SU-DHL-6 (cell line): ENCODE measurements at regions not wholly inside any gene's neighbourhood (a gene's known extent, or its start where the extent isn't known, plus 50 kb on each side); places are given as distances from the start of the nearest gene placed in this dataset.
A peak's percentile ranks its signal among the peaks of the same experiment; 100 is the strongest.

Experiments
- H2AFZ ChIP-seq: fragments of 200-600 bp; sonication (generic); 2 replicates; pipeline ENCODE4 v1.6.1; 2014; ENCODE audit warnings: low read depth, mild to moderate bottlenecking, moderate library complexity, mixed read lengths, antibody characterized with exemption, low read length; ENCODE audit not compliant: severe bottlenecking
- H3F3A ChIP-seq: fragments of 200-600 bp; shearing (Covaris generic); 2 replicates; pipeline ENCODE4 v1.6.0; 2016; ENCODE audit warnings: antibody characterized with exemption, mild to moderate bottlenecking; ENCODE audit not compliant: insufficient read depth
- H3K27ac ChIP-seq: fragments of 200-600 bp; sonication (generic); 2 replicates; pipeline ENCODE4 v1.5.1; 2016; ENCODE audit warnings: low read depth, mild to moderate bottlenecking, low read length, moderate library complexity, mixed read lengths
- H3K27me3 ChIP-seq: fragments of 200-600 bp; sonication (generic), shearing (Covaris generic); 2 replicates; pipeline ENCODE4 v1.6.0; 2014; ENCODE audit warnings: mild to moderate bottlenecking, low read length
- H3K36me3 ChIP-seq: fragments of 200-600 bp; sonication (generic); 2 replicates; pipeline ENCODE4 v1.6.1; 2014; ENCODE audit warnings: mild to moderate bottlenecking, low read length, mixed read lengths
- H3K4me2 ChIP-seq: fragments of 300-600, 200-600 bp; shearing (Covaris generic), sonication (generic); 2 replicates; pipeline ENCODE4 v1.6.0; 2014; ENCODE audit warnings: low read length, low read depth, mild to moderate bottlenecking; ENCODE audit not compliant: poor library complexity, severe bottlenecking
- H3K4me3 ChIP-seq: fragments of 200-600 bp; sonication (generic); 2 replicates; pipeline ENCODE4 v1.5.1; 2014; ENCODE audit warnings: antibody characterized with exemption, low read length, mild to moderate bottlenecking, mixed read lengths; ENCODE audit not compliant: insufficient read depth, poor library complexity, severe bottlenecking
- H3K79me2 ChIP-seq: fragments of 200-600 bp; sonication (generic); 2 replicates; pipeline ENCODE4 v1.6.1; 2014; ENCODE audit warnings: mild to moderate bottlenecking, low read length, moderate library complexity; ENCODE audit not compliant: insufficient read depth
- H3K9ac ChIP-seq: fragments of 200-600 bp; sonication (generic); 2 replicates; pipeline ENCODE4 v1.7.0; 2014; ENCODE audit warnings: mild to moderate bottlenecking, low read length
- H3K9me2 ChIP-seq: fragments of 200-600 bp; sonication (generic); replicated peaks from 2 replicates; pipeline ENCODE4 v1.6.1; 2014; ENCODE audit warnings: low read length; ENCODE audit not compliant: insufficient read depth
- H3K9me3 ChIP-seq: fragments of 200-600 bp; sonication (generic); 2 replicates; pipeline ENCODE4 v1.6.1; 2014; ENCODE audit warnings: low read length, mixed read lengths; ENCODE audit not compliant: insufficient read depth
- H4K20me1 ChIP-seq: fragments of 200-600 bp; sonication (generic); 2 replicates; pipeline ENCODE4 v1.6.1; 2014; ENCODE audit warnings: low read depth, mild to moderate bottlenecking, antibody characterized with exemption, low read length, moderate library complexity, mixed read lengths
- EZH2phosphoT487 ChIP-seq: fragments of 200-600 bp; sonication (generic), shearing (Covaris generic); conservative IDR thresholded peaks from 2 replicates; pipeline ENCODE4 v1.6.1; 2018; ENCODE audit warnings: mild to moderate bottlenecking, antibody characterized with exemption, low read length, moderate library complexity, mixed read lengths
- TF ChIP-seq, protein P1 (sequence below): fragments of 200-600 bp; sonication (generic); IDR thresholded peaks from one replicate; pipeline ENCODE4 v1.5.1; 2017; ENCODE audit warnings: antibody characterized with exemption, mild to moderate bottlenecking, low read length, moderate library complexity; ENCODE audit not compliant: insufficient read depth, poor library complexity, severe bottlenecking

DNA sequence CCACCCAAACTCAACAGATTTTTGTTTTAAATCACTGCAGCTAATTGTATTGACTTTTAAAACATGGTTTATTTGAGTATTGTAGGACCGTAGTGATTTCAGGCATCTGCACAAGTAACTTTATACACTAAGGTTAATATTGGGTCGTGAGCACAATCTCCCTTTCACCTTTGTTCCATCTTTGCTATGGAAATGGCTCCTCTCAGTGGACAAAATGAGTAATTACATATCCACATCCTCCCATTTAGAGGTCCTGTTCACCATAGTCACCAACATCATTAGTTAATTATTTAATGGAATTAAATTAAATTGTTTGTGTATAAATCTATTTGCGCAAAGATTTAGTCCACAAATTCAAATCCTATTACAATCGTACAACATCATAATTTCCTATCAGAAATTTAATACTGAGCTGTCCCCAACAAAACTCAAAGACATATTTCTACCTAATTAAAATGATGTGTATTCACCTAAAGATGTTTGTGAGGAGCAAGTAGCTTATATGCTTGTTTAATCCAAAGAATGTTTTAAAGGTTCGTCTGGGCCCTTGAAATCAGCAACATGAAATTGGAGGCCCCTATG is 173.0 kb upstream of the DAPK1 start:
- no peaks in the 10 kb centered on the region for H3K9me3 ChIP-seq
- H2AFZ ChIP-seq = no peak overlapping the region
- H3F3A ChIP-seq = no peaks in the 10 kb centered on the region
- no peaks in the 10 kb centered on the region for H3K9me2 ChIP-seq
- H3K27ac ChIP-seq = no peak overlapping the region
- no peak overlapping the region for H3K4me2 ChIP-seq
- H3K4me3 ChIP-seq = no peak overlapping the region
- H3K79me2 ChIP-seq = no peaks in the 10 kb centered on the region
- H4K20me1 ChIP-seq = no peaks in the 10 kb centered on the region
- H3K9ac ChIP-seq = no peak overlapping the region
- H3K36me3 ChIP-seq = no peaks in the 10 kb centered on the region
- TF ChIP-seq, protein P1, sequence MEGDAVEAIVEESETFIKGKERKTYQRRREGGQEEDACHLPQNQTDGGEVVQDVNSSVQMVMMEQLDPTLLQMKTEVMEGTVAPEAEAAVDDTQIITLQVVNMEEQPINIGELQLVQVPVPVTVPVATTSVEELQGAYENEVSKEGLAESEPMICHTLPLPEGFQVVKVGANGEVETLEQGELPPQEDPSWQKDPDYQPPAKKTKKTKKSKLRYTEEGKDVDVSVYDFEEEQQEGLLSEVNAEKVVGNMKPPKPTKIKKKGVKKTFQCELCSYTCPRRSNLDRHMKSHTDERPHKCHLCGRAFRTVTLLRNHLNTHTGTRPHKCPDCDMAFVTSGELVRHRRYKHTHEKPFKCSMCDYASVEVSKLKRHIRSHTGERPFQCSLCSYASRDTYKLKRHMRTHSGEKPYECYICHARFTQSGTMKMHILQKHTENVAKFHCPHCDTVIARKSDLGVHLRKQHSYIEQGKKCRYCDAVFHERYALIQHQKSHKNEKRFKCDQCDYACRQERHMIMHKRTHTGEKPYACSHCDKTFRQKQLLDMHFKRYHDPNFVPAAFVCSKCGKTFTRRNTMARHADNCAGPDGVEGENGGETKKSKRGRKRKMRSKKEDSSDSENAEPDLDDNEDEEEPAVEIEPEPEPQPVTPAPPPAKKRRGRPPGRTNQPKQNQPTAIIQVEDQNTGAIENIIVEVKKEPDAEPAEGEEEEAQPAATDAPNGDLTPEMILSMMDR = peak; percentile 44
- no peak for TF ChIP-seq EZH2phosphoT487
- H3K27me3 ChIP-seq = no peaks in the 10 kb centered on the region

DNA sequence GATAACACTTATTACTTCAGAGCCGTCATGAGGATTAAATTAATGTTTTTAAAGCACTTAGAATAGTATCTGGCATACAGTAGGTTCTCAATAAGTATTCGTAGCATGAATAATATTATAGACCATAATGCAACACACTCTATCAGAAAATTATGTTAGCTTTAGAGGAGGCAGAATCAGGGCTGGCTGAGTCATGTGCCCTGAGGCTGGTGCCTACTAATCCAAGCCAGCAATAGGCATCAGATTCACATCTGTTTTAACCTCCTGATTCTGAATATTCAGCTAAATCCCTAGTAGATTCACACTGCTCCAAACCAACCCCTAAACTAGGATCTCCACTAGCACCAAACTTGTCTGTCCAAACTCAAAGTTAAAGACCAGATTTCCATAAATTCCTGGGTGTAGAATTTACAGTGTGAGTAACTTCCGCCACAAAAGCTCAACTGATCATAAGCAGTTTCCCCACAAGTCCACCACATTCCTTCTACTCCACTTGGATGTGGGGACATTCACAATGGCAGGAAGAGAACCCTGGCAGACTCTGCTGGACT is 170.0 kb upstream of the DAPK1 start:
- TF ChIP-seq, protein P1 = no peak
- TF ChIP-seq EZH2phosphoT487 = no peak
- H2AFZ ChIP-seq = no peak overlapping the region
- no peaks in the 10 kb centered on the region for H3K36me3 ChIP-seq
- H3K9ac ChIP-seq = no peak overlapping the region
- no peaks in the 10 kb centered on the region for H3K79me2 ChIP-seq
- H3F3A ChIP-seq = no peaks in the 10 kb centered on the region
- H4K20me1 ChIP-seq = no peaks in the 10 kb centered on the region
- H3K9me3 ChIP-seq = peaks cover 9% of the 10 kb centered on the region
- no peak overlapping the region for H3K4me2 ChIP-seq
- no peaks in the 10 kb centered on the region for H3K27me3 ChIP-seq
- H3K9me2 ChIP-seq = no peaks in the 10 kb centered on the region
- no peak overlapping the region for H3K4me3 ChIP-seq
- H3K27ac ChIP-seq = no peak overlapping the region

DNA sequence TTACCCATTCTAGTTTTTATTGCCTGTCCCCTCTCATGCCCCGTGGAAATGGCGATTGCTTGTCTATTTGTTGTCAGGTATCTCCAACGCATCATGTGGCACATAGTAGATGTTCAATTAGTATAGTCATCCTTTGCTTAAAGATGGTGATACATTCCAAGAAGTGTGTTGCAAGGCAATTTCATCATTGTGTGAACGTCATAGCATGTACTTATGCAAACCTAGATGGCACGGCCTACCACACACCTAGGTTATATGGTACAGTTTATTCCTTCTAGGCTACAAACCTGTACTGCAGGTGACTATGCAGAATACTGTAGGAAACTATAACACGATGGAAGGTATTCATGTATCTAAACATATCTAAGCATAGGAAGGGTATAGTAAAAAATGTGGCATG is 163.9 kb upstream of the DAPK1 start:
- H3K9ac ChIP-seq = no peak overlapping the region
- no peak overlapping the region for H3K4me3 ChIP-seq
- no peaks in the 10 kb centered on the region for H3F3A ChIP-seq
- no peaks in the 10 kb centered on the region for H3K9me2 ChIP-seq
- H3K79me2 ChIP-seq = no peaks in the 10 kb centered on the region
- H3K36me3 ChIP-seq = no peaks in the 10 kb centered on the region
- H3K27me3 ChIP-seq = no peaks in the 10 kb centered on the region
- no peaks in the 10 kb centered on the region for H4K20me1 ChIP-seq
- no peak overlapping the region for H3K27ac ChIP-seq
- peaks cover 9% of the 10 kb centered on the region for H3K9me3 ChIP-seq
- H3K4me2 ChIP-seq = no peak overlapping the region
- H2AFZ ChIP-seq = no peak overlapping the region
- no peak for TF ChIP-seq EZH2phosphoT487
- TF ChIP-seq, protein P1 = no peak
